HG03135 (cell line): ENCODE measurements at regions not wholly inside any gene's neighbourhood (a gene's known extent, or its start where the extent isn't known, plus 50 kb on each side); places are given as distances from the start of the nearest gene placed in this dataset.

Experiments used
- ATAC-seq: cut with Tn5 transposase; IDR thresholded peaks from one replicate; pipeline ENCODE4 v1.9.1; 2021; ENCODE audit warnings: mild to moderate bottlenecking, moderate library complexity; ENCODE audit not compliant: unreplicated experiment

GRCh38 chr11:134783234-134783633 is 371.2 kb upstream of the B3GAT1 start:
- ATAC-seq: no peak

GRCh38 chr11:134781380-134781866 is 369.4 kb upstream of the B3GAT1 start:
- no peak for ATAC-seq

DNA sequence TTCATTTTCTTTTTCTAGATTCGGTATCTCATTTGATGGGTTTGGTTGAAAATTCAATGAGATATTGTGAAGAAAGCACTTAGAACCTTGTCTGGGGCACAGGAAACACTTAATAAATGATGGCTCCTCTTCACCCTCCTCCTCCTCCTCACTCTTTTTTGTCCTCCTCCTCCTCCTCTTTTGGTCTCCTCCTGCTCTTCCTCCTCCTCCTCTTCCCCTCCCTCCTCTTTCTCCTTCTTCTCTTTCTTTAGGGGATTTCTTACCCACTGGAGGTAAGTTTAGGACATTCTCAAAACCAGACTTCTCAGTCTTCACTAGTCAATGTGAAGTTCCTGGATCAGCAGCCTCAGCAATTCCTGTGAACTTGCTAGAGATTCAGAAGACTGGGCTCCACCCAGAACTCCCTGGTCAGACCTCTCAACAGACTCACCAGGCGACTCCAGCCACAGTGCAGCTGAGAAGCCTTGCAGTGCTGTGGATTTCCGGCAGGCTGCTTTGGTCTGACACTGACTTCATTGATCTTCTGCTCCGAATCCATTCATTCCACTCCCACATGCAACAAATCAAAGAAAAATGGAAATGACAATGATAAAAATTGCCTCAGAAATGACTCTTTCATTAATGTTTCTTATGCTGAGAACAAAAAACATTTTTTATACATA is 368.6 kb upstream of the B3GAT1 start:
- no peak for ATAC-seq

DNA sequence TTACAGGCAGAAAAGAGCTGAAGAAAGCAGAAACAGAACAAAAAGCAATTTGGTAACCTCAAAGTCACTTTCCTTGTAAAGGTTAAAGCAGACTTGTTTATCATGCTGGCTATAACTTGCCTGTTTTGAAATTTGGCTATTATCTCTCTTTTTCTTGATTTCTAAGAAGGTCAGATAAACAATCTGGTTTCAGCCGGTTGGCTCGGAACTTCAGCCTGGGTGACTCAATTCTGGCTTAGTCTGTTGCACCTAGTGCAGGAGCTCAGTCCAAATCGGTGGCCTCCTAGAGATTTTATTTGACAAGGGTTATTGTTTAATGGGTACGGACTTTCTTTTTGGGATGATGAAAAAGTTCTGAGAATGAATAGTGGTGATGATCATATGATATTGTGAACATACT is 367.1 kb upstream of the B3GAT1 start:
- ATAC-seq: no peak

GRCh38 chr11:134768463-134768862 is 356.4 kb upstream of the B3GAT1 start:
- ATAC-seq: no peak

DNA sequence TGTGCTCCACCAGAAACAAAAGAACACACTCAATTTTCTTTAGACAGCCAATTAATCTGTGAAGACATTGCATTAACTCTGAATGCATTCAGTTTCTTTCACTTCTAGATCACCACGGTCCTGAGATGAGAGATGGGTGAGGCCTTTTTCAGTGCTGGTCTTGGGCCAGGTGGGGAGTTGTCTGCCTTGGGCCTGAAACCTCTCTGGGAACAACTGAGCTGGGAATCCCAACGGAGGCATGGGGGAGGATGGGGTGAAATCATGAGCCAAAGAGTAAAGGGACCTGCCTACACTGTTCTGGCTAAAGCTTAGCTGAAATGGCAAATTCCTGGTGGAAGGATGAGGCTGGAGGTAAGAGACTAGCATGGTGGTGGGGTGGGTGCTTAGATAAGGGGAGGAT is 353.5 kb upstream of the B3GAT1 start:
- ATAC-seq: no peak

DNA sequence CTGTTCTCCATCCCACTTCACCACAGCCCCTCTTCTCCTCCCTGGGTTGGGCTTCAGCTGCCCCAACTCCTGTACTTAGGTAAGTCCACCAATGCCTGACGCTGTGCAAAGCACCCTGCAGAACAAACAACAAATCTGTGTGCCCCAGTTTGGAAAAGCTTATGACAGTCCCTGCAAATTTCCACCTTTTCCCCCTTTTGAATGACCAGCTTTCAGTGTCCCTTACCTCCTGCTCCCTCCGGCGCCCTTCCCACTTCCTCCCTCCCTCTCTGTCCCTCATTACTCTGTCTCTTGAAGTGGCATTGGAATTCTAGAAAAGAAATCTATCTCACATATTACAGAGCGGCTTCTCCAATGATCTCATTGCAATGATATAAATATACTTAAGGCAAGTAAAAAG is 352.9 kb upstream of the B3GAT1 start:
- no peak for ATAC-seq

GRCh38 chr11:134764367-134764766 is 352.3 kb upstream of the B3GAT1 start:
- ATAC-seq: no peak

GRCh38 chr11:134763030-134763388 is 351.0 kb upstream of the B3GAT1 start:
- no peak for ATAC-seq

DNA sequence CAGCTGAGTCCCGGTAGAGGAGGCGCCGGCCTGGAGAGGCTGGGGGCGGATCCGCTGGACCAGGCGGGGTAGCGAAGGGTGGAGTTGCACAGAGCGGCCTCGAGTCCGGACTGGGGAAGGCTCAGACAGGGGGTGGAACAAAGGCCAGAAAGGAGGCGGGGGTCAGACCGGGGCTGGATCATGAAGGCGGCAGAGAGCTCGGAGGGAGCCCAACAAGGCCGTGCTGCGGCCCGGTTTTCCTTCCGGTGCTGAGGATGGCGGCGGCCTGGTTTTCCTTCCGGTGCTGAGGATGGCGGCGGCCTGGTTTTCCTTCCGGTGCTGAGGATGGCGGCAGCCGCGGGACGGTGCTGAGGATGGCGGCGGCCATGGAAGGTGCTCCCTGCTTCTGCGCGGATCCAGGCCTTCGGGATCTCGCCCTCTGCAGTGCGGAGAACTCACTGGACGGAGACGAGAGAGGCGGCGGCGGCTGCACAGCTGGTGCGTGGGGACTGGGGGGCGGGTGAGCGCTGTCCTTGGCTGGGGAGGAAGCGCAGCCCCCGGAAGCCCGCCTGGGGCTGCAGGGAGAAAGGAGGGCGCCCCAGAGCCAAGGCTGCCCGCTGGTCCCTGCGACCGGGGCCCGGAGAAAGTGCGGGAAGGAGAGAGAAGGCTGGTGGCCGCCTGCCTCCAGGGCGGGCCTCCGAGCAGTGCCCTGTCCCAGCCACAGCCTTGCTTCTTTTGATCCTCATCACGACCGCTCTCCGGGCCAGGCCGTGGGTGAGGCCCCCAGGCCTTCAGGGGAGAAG is 350.4 kb upstream of the B3GAT1 start:
- no peak for ATAC-seq

- ATAC-seq: no peak
These were observed 349.8 kb upstream of the B3GAT1 start for GRCh38 chr11:134761926-134762247.

DNA sequence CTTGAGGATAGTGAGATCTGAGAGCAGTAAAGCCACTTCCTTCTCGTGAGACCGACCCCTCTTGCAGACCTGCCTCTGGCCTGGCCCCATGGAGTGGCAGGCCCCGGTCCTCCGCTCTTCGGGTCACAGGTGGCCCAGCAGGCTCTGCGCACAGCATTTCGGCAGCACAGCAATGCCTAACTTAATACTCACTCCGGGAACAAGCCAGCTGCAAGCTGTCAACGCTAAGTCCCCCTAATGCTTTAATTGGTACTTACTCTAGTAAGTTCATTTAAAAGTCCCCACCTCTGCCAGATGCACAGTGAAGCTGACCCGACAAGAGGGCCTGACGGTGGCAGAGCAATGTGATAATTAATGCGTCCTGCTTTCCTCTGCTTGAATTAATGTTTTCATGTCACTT is 349.3 kb upstream of the B3GAT1 start:
- ATAC-seq: no peak

DNA sequence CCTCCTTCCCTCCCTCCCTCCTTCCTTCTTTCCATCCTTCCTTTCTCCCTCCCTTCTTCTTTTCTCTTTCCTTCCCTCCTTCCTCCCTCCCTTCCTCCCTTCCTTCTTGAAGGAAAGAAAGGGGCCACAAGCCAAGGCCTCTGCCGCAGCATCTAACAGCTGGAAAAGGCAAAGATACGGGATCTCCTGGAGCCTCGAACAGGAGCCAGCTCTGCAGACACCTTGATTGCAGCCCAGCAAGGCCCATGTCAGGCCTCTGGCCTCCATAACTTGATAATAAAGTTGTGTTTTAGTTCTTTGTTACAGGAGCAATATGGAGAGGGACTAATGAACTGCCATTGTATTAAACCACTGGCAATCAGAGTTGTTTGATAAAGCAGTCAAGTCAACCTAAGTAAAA is 348.9 kb upstream of the B3GAT1 start:
- ATAC-seq: no peak

GRCh38 chr11:134760299-134760698 is 348.3 kb upstream of the B3GAT1 start:
- ATAC-seq: no peak

DNA sequence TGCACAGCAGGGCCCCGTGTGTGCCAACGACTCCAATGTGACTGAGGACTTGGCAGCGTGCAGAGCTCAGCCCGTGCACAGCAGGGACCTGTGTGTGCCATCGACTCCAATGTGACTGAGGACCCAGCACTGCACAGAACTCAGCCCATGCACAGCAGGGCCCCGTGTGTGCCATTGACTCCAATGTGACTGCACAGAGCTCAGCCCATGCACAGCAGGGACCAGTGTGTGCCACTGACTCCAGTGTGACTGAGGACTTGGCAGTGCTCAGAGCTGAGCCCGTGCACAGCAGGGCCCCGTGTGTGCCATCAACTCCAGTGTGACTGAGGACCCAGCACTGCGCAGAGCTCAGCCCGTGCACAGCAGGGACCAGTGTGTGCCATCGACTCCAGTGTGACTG is 347.8 kb upstream of the B3GAT1 start:
- no peak for ATAC-seq

DNA sequence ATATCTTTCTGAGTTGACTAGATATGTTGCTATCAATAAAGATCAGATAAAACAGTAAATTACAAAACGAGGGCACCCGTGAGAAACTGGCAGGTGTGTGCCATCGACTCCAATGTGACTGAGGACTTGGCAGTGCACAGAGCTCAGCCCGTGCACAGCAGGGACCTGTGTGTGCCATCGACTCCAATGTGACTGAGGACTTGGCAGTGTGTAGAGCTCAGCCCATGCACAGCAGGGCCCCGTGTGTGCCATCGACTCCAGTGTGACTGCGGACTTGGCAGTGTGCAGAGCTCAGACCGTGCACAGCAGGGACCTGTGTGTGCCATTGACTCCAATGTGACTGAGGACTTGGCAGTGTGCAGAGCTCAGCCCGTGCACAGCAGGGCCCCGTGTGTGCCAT is 347.2 kb upstream of the B3GAT1 start:
- no peak for ATAC-seq

DNA sequence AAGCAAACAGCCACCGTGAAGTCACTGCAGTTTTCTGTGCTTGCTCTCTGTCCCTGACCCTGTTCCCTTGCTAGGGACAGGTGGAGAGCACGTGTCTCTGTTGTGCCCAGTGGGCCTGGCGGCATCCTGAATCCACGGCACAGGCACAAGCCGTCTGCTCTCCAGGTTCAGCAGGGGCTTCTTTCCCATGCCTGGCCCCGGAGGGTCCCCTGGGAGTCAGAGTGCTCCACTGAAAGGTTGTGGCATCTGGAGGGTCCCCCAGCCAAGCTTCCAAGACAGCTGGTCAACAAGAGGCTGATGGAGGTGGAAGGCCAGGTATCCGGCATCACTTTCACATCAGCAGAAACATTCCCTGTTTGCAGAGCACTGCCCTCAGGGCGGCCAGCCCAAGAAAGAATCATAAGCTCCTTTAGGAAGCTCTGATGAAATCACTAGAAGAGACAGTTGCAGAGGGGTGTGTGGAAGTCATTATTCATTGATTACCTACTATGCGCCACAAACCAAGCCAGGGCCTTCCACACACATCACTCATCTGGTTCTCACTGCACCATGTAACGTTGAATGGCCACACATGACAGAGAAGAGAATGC is 346.4 kb upstream of the B3GAT1 start:
- no peak for ATAC-seq

- no peak for ATAC-seq
These were observed 345.6 kb upstream of the B3GAT1 start for GRCh38 chr11:134757633-134758032.

GRCh38 chr11:134756811-134757540 is 344.9 kb upstream of the B3GAT1 start:
- no peak for ATAC-seq

DNA sequence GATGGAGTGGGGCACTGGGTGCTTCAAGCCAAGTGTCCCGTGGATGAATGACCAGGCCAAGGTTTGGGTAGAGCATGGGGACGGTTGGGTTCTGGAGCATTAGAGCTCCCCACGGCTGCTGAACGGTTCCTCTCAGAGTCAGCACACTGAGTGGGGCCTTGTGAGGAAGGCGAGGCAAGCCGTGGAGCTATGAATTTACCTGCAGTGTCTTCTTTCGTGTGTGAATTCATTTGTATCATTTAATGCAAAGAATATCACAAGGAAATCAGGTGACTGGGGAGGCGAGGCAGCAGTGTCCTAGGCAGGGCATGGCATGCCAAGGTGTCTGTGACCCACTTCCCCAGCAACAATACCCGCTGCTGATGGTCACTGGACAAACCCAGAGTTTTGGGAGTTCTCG is 343.5 kb upstream of the B3GAT1 start:
- ATAC-seq: no peak

- ATAC-seq: no peak
These were observed 342.6 kb upstream of the B3GAT1 start for GRCh38 chr11:134754521-134755198.
